PC-3 (cell line): ENCODE measurements at regions not wholly inside any gene's neighbourhood (a gene's known extent, or its start where the extent isn't known, plus 50 kb on each side); places are given as distances from the start of the nearest gene placed in this dataset.

Source experiments
- ATAC-seq: fragments of 200-7000 bp; cut with Tn5 transposase; 2 replicates; pipeline ENCODE4 v1.9.1; 2020; ENCODE audit warnings: mild to moderate bottlenecking, moderate library complexity
- BruUV-seq: library from RNA; stranded (reverse); fragments of 400-500 nt; replicated peaks from 2 replicates; lab custom pipeline; 2021; lab: Mats Ljungman, UMichigan
- CTCF ChIA-PET: fragments of 300-600 bp; sonication (Branson Sonifier 250); formaldehyde crosslinking; loops from one replicate; lab custom pipeline; 2022; ENCODE audit warnings: antibody characterized with exemption; lab: Charles Lee
- POLR2A ChIA-PET: fragments of 300-600 bp; sonication (Branson Sonifier 250); formaldehyde crosslinking; loops from one replicate; lab custom pipeline; 2022; ENCODE audit warnings: antibody characterized with exemption; ENCODE audit not compliant: unreplicated experiment; lab: Charles Lee
- DNase-seq: peaks from one replicate; pipeline ENCODE4 v3.0.0-alpha.2; 2015
- H2AFZ ChIP-seq: fragments of 300-600 bp; sonication (generic); 2 replicates; pipeline ENCODE4 v1.6.0; 2016; ENCODE audit warnings: antibody characterized with exemption, low read length
- H3F3A ChIP-seq: fragments of 300-600 bp; sonication (generic); one replicate; pipeline ENCODE4 v1.6.0; 2017; ENCODE audit warnings: antibody characterized with exemption, low read length, control low read depth, mild to moderate bottlenecking; ENCODE audit not compliant: unreplicated experiment
- H3K27ac ChIP-seq: fragments of 300-600 bp; sonication (generic); 2 replicates; pipeline ENCODE4 v1.5.1; 2016; ENCODE audit warnings: mild to moderate bottlenecking, low read length
- H3K27me3 ChIP-seq: fragments of 300-600 bp; sonication (generic); 2 replicates; pipeline ENCODE4 v1.6.1; 2016; ENCODE audit warnings: low read length, mixed read lengths
- H3K36me3 ChIP-seq: fragments of 300-600 bp; sonication (generic); 2 replicates; pipeline ENCODE4 v1.6.1; 2016; ENCODE audit warnings: low read depth, mixed run types, low read length, mixed read lengths
- H3K4me1 ChIP-seq: fragments of 300-600 bp; sonication (generic); 2 replicates; pipeline ENCODE4 v1.5.1; 2016; ENCODE audit warnings: low read length; ENCODE audit not compliant: insufficient read depth
- H3K4me2 ChIP-seq: fragments of 300-600 bp; sonication (generic); 2 replicates; pipeline ENCODE4 v1.6.0; 2016; ENCODE audit warnings: low read length
- H3K4me3 ChIP-seq: fragments of 300-600 bp; sonication (generic); 2 replicates; pipeline ENCODE4 v1.5.1; 2016; ENCODE audit warnings: mild to moderate bottlenecking, low read length, mixed read lengths
- H3K79me2 ChIP-seq: fragments of 300-600 bp; sonication (generic); 2 replicates; pipeline ENCODE4 v1.6.1; 2017; ENCODE audit warnings: low read length, mixed read lengths
- H3K9ac ChIP-seq: fragments of 300-600 bp; sonication (generic); 2 replicates; pipeline ENCODE4 v1.6.0; 2016; ENCODE audit warnings: mild to moderate bottlenecking, low read length
- H3K9me2 ChIP-seq: fragments of 300-600 bp; sonication (generic); replicated peaks from 2 replicates; pipeline ENCODE4 v1.6.1; 2016; ENCODE audit warnings: mixed run types, low read length, mixed read lengths
- H3K9me3 ChIP-seq: fragments of 300-600 bp; sonication (generic); 2 replicates; pipeline ENCODE4 v1.6.1; 2016; ENCODE audit warnings: low read length, mixed read lengths
- H4K20me1 ChIP-seq: fragments of 300-600 bp; sonication (generic); 2 replicates; pipeline ENCODE4 v1.6.1; 2016; ENCODE audit warnings: low read length, mixed read lengths
- EZH2 ChIP-seq: fragments of 300-600 bp; sonication (generic); IDR thresholded peaks from one replicate; pipeline ENCODE4 v1.6.1; 2017; ENCODE audit warnings: antibody characterized with exemption, mild to moderate bottlenecking, low read length; ENCODE audit not compliant: unreplicated experiment
- EZH2phosphoT487 ChIP-seq: fragments of 300-600 bp; sonication (generic); IDR thresholded peaks from 2 replicates; pipeline ENCODE4 v1.6.1; 2018; ENCODE audit warnings: mild to moderate bottlenecking, antibody characterized with exemption, low read length, borderline replicate concordance
- intact Hi-C: fragments of 100-400 bp; cut with micrococcal nuclease; formaldehyde crosslinking; loops from 2 replicates; pipeline ENCODE4 v1.9.0; 2023
- TF ChIP-seq, protein P1 (sequence below): fragments of 300-600 bp; sonication (generic); conservative IDR thresholded peaks from 2 replicates; pipeline ENCODE4 v1.5.1; 2017; ENCODE audit warnings: antibody characterized with exemption, low read depth, mild to moderate bottlenecking, low read length

DNA sequence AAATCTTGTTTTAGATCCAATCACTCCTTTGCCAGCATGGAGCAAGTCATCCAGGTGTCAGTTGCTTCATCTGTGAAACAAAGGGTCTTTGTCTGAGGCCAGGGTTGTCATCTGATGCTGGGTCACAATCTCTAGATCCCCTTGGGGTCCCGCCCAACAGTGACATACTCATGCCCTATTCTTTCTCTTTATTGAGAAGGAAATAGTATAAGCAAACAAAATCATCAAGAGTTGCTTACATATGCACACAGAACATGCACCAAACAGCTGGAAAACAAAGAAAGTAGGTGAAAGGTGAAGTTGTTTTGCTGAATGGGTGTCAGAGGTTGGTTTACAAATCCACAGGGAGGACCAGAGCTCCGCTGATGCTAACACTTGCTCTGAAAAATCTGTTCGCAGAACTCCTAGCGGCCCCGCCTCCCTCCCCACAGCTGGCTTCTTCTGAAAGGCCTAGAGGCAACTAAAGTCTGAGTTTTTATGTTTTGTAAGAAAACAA, 106.1 kb upstream of the SLC44A1 start:
- H3K4me3 ChIP-seq: no peak overlapping the region
- H3K9ac ChIP-seq: no peak overlapping the region
- H3K9me3 ChIP-seq: no peaks in the 10 kb centered on the region
- H3K79me2 ChIP-seq: no peaks in the 10 kb centered on the region
- CTCF ChIA-PET: no interaction called here
- BruUV-seq: no TSS peak
- H4K20me1 ChIP-seq: no peaks in the 10 kb centered on the region
- H3K27ac ChIP-seq: no peak overlapping the region
- no peaks in the 10 kb centered on the region for H3F3A ChIP-seq
- H3K9me2 ChIP-seq: no peaks in the 10 kb centered on the region
- POLR2A ChIA-PET: no interaction called here
- H3K27me3 ChIP-seq: no peaks in the 10 kb centered on the region
- ATAC-seq (no peak), DNase-seq (no peak)
- intact Hi-C loops: no loop called here
- H3K4me2 ChIP-seq: no peak overlapping the region
- no peaks in the 10 kb centered on the region for H3K4me1 ChIP-seq
- H3K36me3 ChIP-seq: no peaks in the 10 kb centered on the region
- H2AFZ ChIP-seq: no peak overlapping the region
- TF ChIP-seq EZH2phosphoT487: no peak
- TF ChIP-seq EZH2: no peak
- TF ChIP-seq, protein P1, sequence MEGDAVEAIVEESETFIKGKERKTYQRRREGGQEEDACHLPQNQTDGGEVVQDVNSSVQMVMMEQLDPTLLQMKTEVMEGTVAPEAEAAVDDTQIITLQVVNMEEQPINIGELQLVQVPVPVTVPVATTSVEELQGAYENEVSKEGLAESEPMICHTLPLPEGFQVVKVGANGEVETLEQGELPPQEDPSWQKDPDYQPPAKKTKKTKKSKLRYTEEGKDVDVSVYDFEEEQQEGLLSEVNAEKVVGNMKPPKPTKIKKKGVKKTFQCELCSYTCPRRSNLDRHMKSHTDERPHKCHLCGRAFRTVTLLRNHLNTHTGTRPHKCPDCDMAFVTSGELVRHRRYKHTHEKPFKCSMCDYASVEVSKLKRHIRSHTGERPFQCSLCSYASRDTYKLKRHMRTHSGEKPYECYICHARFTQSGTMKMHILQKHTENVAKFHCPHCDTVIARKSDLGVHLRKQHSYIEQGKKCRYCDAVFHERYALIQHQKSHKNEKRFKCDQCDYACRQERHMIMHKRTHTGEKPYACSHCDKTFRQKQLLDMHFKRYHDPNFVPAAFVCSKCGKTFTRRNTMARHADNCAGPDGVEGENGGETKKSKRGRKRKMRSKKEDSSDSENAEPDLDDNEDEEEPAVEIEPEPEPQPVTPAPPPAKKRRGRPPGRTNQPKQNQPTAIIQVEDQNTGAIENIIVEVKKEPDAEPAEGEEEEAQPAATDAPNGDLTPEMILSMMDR: no peak

GRCh38 chr9:105141146-105141975, 103.1 kb upstream of the SLC44A1 start:
- no peak for ATAC-seq
- no peak overlapping the region for H3K27ac ChIP-seq
- no peak for TF ChIP-seq EZH2phosphoT487
- no peak for TF ChIP-seq EZH2
- TF ChIP-seq, protein P1: no peak
- ChIA-PET POLR2A (no interaction called here), CTCF (no interaction called here)
- H3F3A ChIP-seq: no peaks in the 10 kb centered on the region
- H3K9me3 ChIP-seq: no peaks in the 10 kb centered on the region
- no peak for DNase-seq
- H3K27me3 ChIP-seq: no peaks in the 10 kb centered on the region
- no peaks in the 10 kb centered on the region for H3K4me1 ChIP-seq
- H2AFZ ChIP-seq: no peak overlapping the region
- H3K9me2 ChIP-seq: no peaks in the 10 kb centered on the region
- H3K36me3 ChIP-seq: no peaks in the 10 kb centered on the region
- H3K9ac ChIP-seq: no peak overlapping the region
- H3K4me2 ChIP-seq: no peak overlapping the region
- H3K4me3 ChIP-seq: no peak overlapping the region
- no peaks in the 10 kb centered on the region for H3K79me2 ChIP-seq
- H4K20me1 ChIP-seq: no peaks in the 10 kb centered on the region
- BruUV-seq: no TSS peak
- intact Hi-C loops: no loop called here

DNA sequence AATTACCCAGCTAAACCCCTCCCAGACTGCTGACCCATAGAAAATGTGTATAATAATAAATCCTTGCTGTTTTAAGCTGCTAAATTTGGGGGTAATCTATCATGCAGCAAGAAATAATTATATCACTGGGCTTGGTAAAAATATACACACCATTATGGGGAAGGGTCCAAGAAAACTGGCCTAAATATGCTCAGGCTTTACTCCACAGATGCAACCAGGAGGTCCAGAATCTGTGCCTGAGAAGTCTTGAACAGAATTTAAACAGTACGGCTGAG, 102.5 kb upstream of the SLC44A1 start:
- TF ChIP-seq, protein P1: no peak
- TF ChIP-seq EZH2phosphoT487 (no peak), EZH2 (no peak)
- Histone ChIP-seq H3K27me3 (no peaks in the 10 kb centered on the region), H3K4me3 (no peak overlapping the region), H4K20me1 (no peaks in the 10 kb centered on the region), H2AFZ (no peak overlapping the region), H3K4me1 (no peaks in the 10 kb centered on the region), H3K4me2 (no peak overlapping the region), H3K9ac (no peak overlapping the region), H3K9me2 (no peaks in the 10 kb centered on the region), H3K9me3 (no peaks in the 10 kb centered on the region), H3K27ac (no peak overlapping the region), H3K79me2 (no peaks in the 10 kb centered on the region), H3K36me3 (no peaks in the 10 kb centered on the region), H3F3A (no peaks in the 10 kb centered on the region)
- no peak for ATAC-seq
- ChIA-PET CTCF (no interaction called here), POLR2A (no interaction called here)
- BruUV-seq: no TSS peak
- intact Hi-C loops: no loop called here
- no peak for DNase-seq
